K562 (cell line): ENCODE measurements at regions not wholly inside any gene's neighbourhood (a gene's known extent, or its start where the extent isn't known, plus 50 kb on each side); places are given as distances from the start of the nearest gene placed in this dataset.

ENCODE experiments used
- MCM3 ChIP-seq: fragments of 450-650 bp; IDR thresholded peaks from 2 replicates; pipeline ENCODE4 v1.6.1; 2016
- POLR2A ChIP-seq: fragments of 450-650 bp; conservative IDR thresholded peaks from 2 replicates; pipeline ENCODE4 v1.6.1; 2016
- SREBF2 ChIP-seq: sonication (generic); formaldehyde crosslinking; IDR thresholded peaks from 2 replicates; pipeline ENCODE4 v1.4.0; 2020; ENCODE audit warnings: mild to moderate bottlenecking, missing genetic modification reagents
- TBP ChIP-seq: optimal IDR thresholded peaks from 2 replicates; pipeline ENCODE3; 2011; ENCODE audit warnings: low read depth, low read length, improper control_type of control experiment
- TEAD1 ChIP-seq, 2 experiments: fragments of 450-650 bp in 1 of 2; sonication (generic) in 1 of 2; formaldehyde crosslinking; IDR thresholded peaks; 2 replicates each; pipeline versions ENCODE4 v1.4.0 to v1.8.0; 2020 to 2022; ENCODE audit warnings: mild to moderate bottlenecking in 2 of 2, missing genetic modification reagents in 1 of 2
- ZNF76 ChIP-seq: fragments of 250-450 bp; sonication (Bioruptor Pico); IDR thresholded peaks from 2 replicates; pipeline ENCODE4 v1.4.0; 2020; ENCODE audit warnings: mild to moderate bottlenecking, moderate library complexity, borderline replicate concordance
- ZSCAN29 ChIP-seq: fragments of 450-650 bp; IDR thresholded peaks from 2 replicates; pipeline ENCODE4 v1.6.1; 2017

DNA sequence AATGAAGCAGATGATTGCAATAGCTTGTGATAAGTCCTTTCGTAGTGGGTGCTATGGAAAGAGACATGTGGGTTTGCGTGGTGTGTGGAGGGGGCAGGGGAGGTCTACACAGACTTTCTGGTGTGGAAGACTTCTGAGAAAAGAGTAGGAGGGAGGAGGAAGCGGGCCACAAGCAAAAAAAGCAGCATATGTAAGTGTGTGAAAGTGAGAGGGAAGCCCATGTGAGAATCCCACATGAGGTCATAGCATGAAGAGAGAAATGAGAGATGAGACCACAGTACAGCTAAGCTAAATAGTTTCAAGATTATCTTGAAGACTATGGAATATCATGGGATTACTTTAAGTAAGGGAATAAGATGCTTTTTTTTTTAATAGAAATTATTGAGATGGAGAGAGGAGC, 2039.9 kb upstream of the TENM3 start:
- TF ChIP-seq SREBF2 (CRISPR knock-in tag) (no peak), POLR2A (no peak), ZSCAN29 (no peak), TBP (no peak), MCM3 (no peak), TEAD1 (CRISPR knock-in tag; IDR thresholded peaks at IDR 0.05) (no peak), ZNF76 (CRISPR knock-in tag) (no peak)
